SK-N-SH (cell line): ENCODE measurements at regions not wholly inside any gene's neighbourhood (a gene's known extent, or its start where the extent isn't known, plus 50 kb on each side); places are given as distances from the start of the nearest gene placed in this dataset.

ENCODE experiments used
- CTCF ChIP-seq: fragments of 200-600 bp; sonication (generic); IDR thresholded peaks from 2 replicates; pipeline ENCODE4 v1.6.1; 2017; ENCODE audit warnings: antibody characterized with exemption, mild to moderate bottlenecking, moderate library complexity
- EP300 ChIP-seq, 2 experiments: IDR thresholded peaks; 2 replicates each; pipeline versions ENCODE4 v1.4.0 to v1.6.1; 2012; ENCODE audit warnings: borderline replicate concordance in 1 of 2, low read depth in 1 of 2, low read length in 1 of 2
- GATA2 ChIP-seq: sonication (generic); formaldehyde crosslinking; IDR thresholded peaks from 2 replicates; pipeline ENCODE4 v1.5.0; 2020; ENCODE audit warnings: mild to moderate bottlenecking, missing genetic modification reagents
- JUND ChIP-seq: IDR thresholded peaks from 2 replicates; pipeline ENCODE4 v1.4.0; 2012
- MAX ChIP-seq: IDR thresholded peaks from 2 replicates; pipeline ENCODE4 v1.4.0; 2012; ENCODE audit warnings: low read depth
- MXI1 ChIP-seq: IDR thresholded peaks from 2 replicates; pipeline ENCODE4 v1.6.1; 2012; ENCODE audit warnings: mild to moderate bottlenecking, low read depth, low read length, improper control_type of control experiment
- NRF1 ChIP-seq: IDR thresholded peaks from 2 replicates; pipeline ENCODE4 v1.6.1; 2012; ENCODE audit warnings: low read depth, mild to moderate bottlenecking, low read length
- POLR2AphosphoS5 ChIP-seq: IDR thresholded peaks from 2 replicates; pipeline ENCODE4 v1.6.1; 2012; ENCODE audit warnings: low read depth, low read length
- RCOR1 ChIP-seq: fragments of 150-350 bp; IDR thresholded peaks from 2 replicates; pipeline ENCODE4 v1.6.1; 2017; ENCODE audit warnings: antibody characterized with exemption, low read length
- REST ChIP-seq: IDR thresholded peaks from 2 replicates; pipeline ENCODE4 v1.6.1; 2012; ENCODE audit warnings: mild to moderate bottlenecking, low read depth, low read length, moderate library complexity
- RXRA ChIP-seq: IDR thresholded peaks from 2 replicates; pipeline ENCODE4 v1.4.0; 2012; ENCODE audit warnings: low read depth, mild to moderate bottlenecking, borderline replicate concordance
- YY1 ChIP-seq: IDR thresholded peaks from 2 replicates; pipeline ENCODE4 v1.4.0; 2012; ENCODE audit warnings: low read depth, mild to moderate bottlenecking

GRCh38 chr6:92930171-92930570 is 489.2 kb downstream of the EPHA7 start:
- TF ChIP-seq RXRA (no peak), CTCF (no peak), YY1 (no peak), POLR2AphosphoS5 (no peak), GATA2 (CRISPR knock-in tag) (no peak), MXI1 (no peak), REST (no peak), EP300 (IDR thresholded peaks at IDR 0.05; ENCODE audit: borderline replicate concordance in 1 of 2, low read depth in 1 of 2, low read length in 1 of 2) (no peak), MAX (no peak), RCOR1 (no peak), JUND (no peak), NRF1 (no peak)
